Left kidney (tissue), 1 donor: ENCODE measurements at regions not wholly inside any gene's neighbourhood (a gene's known extent, or its start where the extent isn't known, plus 50 kb on each side); places are given as distances from the start of the nearest gene placed in this dataset.

Source experiments
- DNase-seq: peaks from one replicate; pipeline ENCODE4 v3.0.0-alpha.2; 2013

GRCh38 chr5:61263561-61264272 lies 68.3 kb upstream of the ZSWIM6 start:
- DNase-seq = no peak

DNA sequence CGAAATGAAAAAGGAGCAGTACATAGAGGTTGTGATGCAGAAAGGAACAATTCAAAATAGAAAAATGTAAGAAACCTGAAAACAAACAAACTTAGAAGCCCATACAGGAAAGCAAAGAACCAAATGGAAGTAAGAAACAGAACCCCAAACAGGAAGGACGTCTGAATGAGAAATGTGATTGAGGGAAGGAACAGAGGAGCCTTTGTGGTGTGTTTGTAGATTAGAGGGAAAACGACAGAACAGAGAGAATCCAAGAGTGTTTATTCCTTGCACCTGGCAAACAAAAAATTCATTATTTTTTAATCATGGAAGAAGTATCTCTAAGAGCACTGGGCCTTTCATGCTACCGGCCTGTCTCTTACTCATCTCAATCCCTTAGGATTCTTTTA lies 67.8 kb upstream of the ZSWIM6 start:
- DNase-seq = no peak

- DNase-seq = no peak
These were observed 64.9 kb upstream of the ZSWIM6 start for GRCh38 chr5:61267116-61267515.

GRCh38 chr5:61268871-61269270 lies 63.2 kb upstream of the ZSWIM6 start:
- no peak for DNase-seq

DNA sequence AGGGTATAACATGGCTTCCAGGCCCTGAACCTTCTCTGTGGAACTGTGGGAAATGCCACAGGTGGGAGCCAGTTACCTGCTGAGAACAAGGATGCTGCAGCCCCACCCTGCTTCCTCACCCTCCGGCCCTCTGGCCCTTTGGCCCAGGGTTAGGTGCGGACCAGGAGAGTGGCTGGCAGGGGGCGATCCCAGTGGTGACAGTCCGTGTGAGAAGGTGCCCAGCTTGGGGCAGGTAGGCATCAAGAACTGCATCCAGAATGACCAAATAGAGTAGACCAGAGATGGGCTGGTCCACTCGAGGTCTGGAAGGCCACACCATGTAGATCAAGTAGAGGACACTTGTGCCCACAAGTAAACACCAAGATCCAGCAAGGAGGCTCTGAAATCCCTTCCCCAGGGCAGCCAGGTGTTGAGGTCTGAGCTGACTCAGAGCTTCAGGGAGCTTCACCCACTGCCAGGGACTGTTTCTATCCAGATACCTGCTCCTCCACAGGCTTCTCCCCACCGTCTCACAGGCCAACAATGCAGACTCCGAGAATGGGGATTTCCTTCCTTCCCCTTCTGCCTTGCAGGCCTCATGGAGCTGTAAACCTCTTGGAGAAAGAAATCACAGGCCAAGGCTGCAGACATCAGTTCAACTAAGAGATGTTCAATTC lies 61.4 kb upstream of the ZSWIM6 start:
- no peak for DNase-seq

- DNase-seq = no peak
These were observed 59.4 kb upstream of the ZSWIM6 start for GRCh38 chr5:61272688-61273087.

GRCh38 chr5:61273279-61273975 lies 58.6 kb upstream of the ZSWIM6 start:
- no peak for DNase-seq

GRCh38 chr5:61274511-61274911 lies 57.5 kb upstream of the ZSWIM6 start:
- DNase-seq = no peak

DNA sequence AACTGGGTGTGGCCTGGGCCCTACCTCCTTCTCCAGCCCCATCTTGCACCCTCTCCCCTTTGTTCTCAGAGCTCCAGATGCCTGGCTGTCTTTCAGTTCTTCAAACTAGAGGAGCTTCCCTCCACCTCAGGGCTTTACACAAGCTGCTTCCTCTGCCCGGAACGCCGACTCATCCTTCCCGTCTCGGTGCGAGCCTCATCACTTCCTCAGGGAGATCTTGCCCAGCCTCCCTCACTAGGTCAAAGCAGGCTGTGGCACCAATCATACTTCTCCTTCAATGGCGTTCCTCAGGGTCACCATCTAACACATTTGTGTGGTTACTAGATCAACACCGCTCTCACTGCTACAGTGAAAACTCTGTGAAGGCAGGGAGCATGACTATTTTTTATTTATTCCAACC lies 56.2 kb upstream of the ZSWIM6 start:
- DNase-seq = no peak

- DNase-seq = no peak
These were observed 54.9 kb upstream of the ZSWIM6 start for GRCh38 chr5:61277190-61277589.

GRCh38 chr5:61277781-61278180 lies 54.3 kb upstream of the ZSWIM6 start:
- no peak for DNase-seq

GRCh38 chr5:61279725-61280124 lies 52.3 kb upstream of the ZSWIM6 start:
- DNase-seq = no peak

GRCh38 chr5:61280205-61280604 lies 51.9 kb upstream of the ZSWIM6 start:
- peak; percentile 66 for DNase-seq

GRCh38 chr5:61280761-61281427 lies 51.2 kb upstream of the ZSWIM6 start:
- no peak for DNase-seq

GRCh38 chr5:61281686-61282085 lies 50.4 kb upstream of the ZSWIM6 start:
- DNase-seq = no peak
